LHCN-M2 (cell line): ENCODE measurements at regions not wholly inside any gene's neighbourhood (a gene's known extent, or its start where the extent isn't known, plus 50 kb on each side); places are given as distances from the start of the nearest gene placed in this dataset.
A peak's percentile ranks its signal among the peaks of the same experiment; 100 is the strongest.

Source experiments
- DNase-seq: peaks from one replicate; pipeline ENCODE4 v3.0.0-alpha.2; 2012; ENCODE audit warnings: low read depth

DNA sequence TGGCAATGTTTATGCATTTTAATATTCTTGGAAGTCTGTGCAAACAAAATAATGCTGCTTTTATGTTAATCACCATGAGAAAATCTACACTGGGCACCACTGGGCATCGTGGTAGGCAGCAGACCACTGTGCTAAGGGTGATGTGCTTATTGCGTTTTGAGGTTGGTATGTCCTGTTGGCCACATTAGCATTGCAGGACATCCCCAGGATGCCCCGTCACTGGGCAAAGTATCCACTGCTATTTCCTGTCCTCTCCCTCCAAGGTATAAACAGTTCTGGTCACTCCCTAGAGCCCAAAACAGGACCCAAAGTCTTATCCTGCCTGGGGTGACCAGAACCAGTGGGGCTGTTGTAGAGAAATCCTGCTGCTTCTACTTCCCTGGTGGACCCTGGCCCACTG, 284.2 kb upstream of the ROPN1 start:
- DNase-seq, result no peak

DNA sequence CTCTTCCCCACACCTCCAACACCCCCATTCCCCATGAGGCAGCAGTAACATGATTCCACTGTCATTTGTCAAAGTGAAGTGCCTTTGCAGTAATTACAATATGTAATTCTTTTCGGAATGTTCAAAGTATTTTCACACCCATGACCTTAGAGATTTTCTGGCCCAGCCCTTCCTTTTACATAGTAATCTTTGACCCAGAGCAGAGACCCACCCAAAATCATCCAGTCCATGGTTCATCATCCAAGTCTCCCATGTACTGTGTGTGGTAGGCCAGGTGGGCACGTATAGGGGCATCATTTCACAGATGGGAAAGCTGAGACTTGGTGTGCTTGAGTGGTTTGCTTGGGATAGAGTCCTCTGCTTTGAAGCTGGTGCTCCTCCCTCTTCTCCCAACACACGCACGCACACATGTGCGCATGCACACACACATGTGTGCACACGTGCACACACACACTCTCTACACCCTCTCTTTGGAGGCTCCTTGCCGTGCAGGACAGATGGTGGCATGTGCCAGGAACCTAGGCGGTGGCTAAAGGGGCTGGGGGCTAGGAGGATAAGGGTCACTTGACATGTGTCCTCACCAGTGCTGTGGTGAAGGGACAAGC, 284.7 kb upstream of the ROPN1 start:
- no peak for DNase-seq

DNA sequence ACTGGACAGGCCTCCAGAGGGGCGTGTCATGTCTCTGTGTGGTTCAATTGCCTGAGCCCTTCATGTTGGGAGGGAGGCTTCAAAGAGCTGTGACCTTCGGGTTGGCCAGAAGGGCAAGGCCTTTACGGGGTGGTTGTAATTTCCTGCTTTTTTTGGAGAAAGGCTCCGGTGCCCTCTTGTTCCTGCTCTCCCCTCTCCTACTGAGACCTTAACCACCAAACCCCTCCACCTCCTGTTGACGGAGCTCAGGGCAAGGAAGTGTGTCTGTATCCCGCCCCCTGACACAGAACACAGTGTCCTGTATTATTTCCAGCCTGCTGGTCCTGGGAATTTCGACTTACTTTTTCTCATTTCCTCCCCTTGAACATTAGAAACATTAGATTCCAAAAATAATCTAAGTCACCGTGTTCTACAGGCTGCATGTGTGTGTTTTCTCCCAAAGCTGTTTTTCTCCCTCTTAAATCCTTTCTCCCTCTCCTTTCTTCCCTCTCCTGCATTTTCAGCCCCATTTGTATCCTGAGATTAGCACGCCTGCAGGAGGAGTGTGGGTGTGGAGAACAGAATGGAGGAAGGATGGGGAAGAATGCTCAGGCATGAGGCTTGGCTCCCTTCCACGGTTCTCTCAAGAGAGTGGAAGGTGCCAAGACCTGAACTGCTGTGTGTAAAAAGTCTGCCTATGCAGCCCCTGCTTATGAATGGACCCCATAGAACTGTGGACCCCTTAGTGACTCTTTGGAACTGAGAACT, 285.4 kb upstream of the ROPN1 start:
- DNase-seq, result no peak

DNA sequence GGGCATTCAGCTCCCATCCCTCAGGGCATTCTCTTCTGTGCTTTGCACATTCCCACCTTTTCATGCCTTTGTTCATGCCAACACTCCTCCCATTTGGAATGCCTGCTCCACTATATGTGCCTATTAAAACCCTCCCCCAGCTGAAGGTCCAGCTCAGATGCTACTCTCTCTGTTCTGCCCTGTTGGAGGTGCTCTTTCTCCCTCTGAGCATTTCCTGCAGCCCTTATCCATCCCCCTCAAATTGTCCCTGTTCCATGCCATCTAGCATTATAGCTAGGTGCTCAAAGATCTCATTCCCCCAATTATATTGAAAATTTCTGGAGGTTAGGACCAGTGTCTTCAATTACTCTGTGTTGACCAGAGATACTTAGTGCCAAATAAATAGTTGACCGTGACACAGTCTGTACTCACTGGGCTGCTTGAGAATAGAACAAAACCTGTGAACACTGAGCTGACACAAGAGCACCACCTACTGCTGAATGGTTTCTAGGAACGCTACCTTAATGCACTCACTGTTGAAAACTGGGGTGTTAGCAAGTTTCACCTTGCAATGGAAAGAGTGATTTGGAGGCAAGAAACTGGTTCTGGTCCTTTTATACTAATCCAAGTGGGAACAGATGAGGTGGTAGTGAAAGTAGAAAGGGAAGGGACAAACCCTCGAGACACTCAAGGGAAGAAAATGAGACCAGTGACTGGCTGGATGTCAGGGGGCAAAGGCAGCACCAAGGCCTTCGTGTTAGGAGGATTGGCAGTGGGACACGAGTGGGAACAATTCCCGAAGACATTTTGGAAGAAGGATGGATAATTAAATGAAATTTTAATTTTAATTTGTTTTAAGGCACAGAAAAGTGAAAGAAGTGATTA, 289.8 kb upstream of the ROPN1 start:
- DNase-seq, result peak; percentile 43

- no peak for DNase-seq
Measured at GRCh38 chr3:124282751-124283651, 291.1 kb upstream of the ROPN1 start.

GRCh38 chr3:124283652-124284023, 291.7 kb upstream of the ROPN1 start:
- no peak for DNase-seq

DNA sequence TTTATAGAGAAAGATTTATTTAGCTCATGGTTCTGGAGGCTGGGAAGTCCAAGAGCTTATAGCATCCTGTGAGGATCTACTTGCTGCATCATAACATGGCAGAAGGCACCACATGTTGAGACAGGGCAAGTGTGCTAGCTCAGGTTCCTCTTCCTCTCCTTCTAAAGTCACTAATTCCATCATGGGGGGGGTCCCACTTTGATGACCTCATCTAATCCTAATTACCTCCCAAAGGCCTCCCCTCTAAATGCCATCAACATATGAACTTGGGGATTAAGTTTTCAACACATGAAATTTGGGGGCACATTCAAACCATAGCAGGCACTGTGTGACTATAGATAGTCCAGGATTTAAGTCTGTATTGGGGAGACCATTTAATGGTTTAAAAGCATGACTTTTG, 297.1 kb upstream of the ROPN1 start:
- DNase-seq, result no peak

GRCh38 chr3:124291008-124291407, 299.1 kb upstream of the ROPN1 start:
- DNase-seq, result no peak

GRCh38 chr3:124292329-124292728, 300.4 kb upstream of the ROPN1 start:
- DNase-seq, result no peak

GRCh38 chr3:124293584-124293983, 301.7 kb upstream of the ROPN1 start:
- DNase-seq, result no peak

GRCh38 chr3:124295362-124295761, 303.4 kb upstream of the ROPN1 start:
- DNase-seq, result no peak

- DNase-seq, result no peak
Measured at GRCh38 chr3:124296406-124296805, 304.5 kb upstream of the ROPN1 start.

GRCh38 chr3:124297062-124297980, 305.4 kb upstream of the ROPN1 start:
- DNase-seq, result no peak

- no peak for DNase-seq
Measured at GRCh38 chr3:124298301-124298700, 306.4 kb upstream of the ROPN1 start.

DNA sequence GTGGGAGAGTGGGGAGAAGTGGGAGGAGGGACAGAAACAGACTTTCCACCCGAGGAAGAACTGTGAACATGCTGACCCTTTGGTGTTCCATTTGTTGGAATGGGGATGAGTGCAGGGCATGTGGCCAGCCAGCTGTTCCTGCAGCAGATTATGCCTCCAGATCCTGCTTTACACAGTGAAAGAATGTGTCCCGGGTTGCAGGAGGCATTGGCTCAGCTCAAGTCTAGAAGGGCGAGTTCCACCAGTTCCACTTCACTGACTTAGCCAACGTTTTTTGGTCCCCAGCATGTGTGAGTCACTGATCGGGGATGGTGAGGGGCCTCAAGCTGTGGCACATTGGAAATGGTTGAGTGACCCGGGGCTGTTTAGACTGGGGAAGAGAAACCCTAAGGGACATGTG, 307.0 kb upstream of the ROPN1 start:
- no peak for DNase-seq

DNA sequence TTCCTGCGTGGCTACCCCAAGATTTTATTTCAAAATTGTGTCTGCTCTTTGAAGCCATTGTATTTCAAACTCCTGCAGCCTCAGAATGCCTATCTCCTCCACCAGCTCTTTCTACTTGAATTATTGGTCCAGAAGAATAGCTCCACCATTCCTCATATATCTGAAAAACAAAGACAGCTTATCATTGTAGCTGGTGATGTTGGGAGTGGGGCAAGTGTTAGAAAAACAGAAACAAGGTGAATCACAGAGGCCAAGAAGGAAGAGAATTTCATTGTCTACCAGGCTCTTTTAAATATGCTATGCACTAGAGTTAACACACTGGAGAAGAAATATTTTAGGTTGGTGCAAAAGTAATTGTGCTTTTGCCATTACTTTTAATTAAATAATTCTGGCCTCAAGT, 307.9 kb upstream of the ROPN1 start:
- DNase-seq, result no peak

GRCh38 chr3:124300416-124300815, 308.5 kb upstream of the ROPN1 start:
- no peak for DNase-seq

- DNase-seq, result no peak
Measured at GRCh38 chr3:124303305-124303910, 311.5 kb upstream of the ROPN1 start.

GRCh38 chr3:124306665-124307064, 314.7 kb upstream of the ROPN1 start:
- no peak for DNase-seq

- DNase-seq, result no peak
Measured at GRCh38 chr3:124313621-124314020, 321.7 kb upstream of the ROPN1 start.
